SJSA1 (cell line): ENCODE measurements at regions not wholly inside any gene's neighbourhood (a gene's known extent, or its start where the extent isn't known, plus 50 kb on each side); places are given as distances from the start of the nearest gene placed in this dataset.

Experiments
- DNase-seq, 2 experiments: peaks; one replicate each; pipeline ENCODE4 v3.0.0-alpha.2; 2015 to 2020; ENCODE audit warnings: low spot score in 2 of 2, low read depth in 1 of 2
- H3K27ac ChIP-seq: fragments of 250-450 bp; sonication (Bioruptor Pico); 2 replicates; pipeline ENCODE4 v1.5.1; 2020; ENCODE audit warnings: mild to moderate bottlenecking, moderate library complexity
- H3K27me3 ChIP-seq: fragments of 250-450 bp; sonication (Bioruptor Pico); replicated peaks from 2 replicates; pipeline ENCODE4 v1.5.1; 2020; ENCODE audit warnings: mild to moderate bottlenecking, moderate library complexity
- H3K36me3 ChIP-seq: fragments of 250-450 bp; sonication (Bioruptor Pico); 2 replicates; pipeline ENCODE4 v1.5.1; 2020; ENCODE audit warnings: mild to moderate bottlenecking
- H3K4me1 ChIP-seq: fragments of 250-450 bp; sonication (Bioruptor Pico); replicated peaks from 2 replicates; pipeline ENCODE4 v1.6.1; 2021; ENCODE audit warnings: mild to moderate bottlenecking
- H3K4me3 ChIP-seq: fragments of 250-450 bp; sonication (Bioruptor Pico); 2 replicates; pipeline ENCODE4 v1.5.1; 2020; ENCODE audit warnings: mild to moderate bottlenecking
- H3K9me3 ChIP-seq: fragments of 250-450 bp; sonication (Bioruptor Pico); replicated peaks from 2 replicates; pipeline ENCODE4 v1.5.1; 2020; ENCODE audit warnings: mild to moderate bottlenecking

GRCh38 chr2:51667679-51668078 lies 635.7 kb upstream of the NRXN1 start:
- H3K4me1 ChIP-seq: no peaks in the 10 kb centered on the region
- DNase-seq: no peak
- no peak overlapping the region for H3K4me3 ChIP-seq
- no peaks in the 10 kb centered on the region; the same call in 1 of the 2 replicates for H3K9me3 ChIP-seq
- no peaks in the 10 kb centered on the region for H3K36me3 ChIP-seq
- H3K27me3 ChIP-seq: no peaks in the 10 kb centered on the region
- no peak overlapping the region for H3K27ac ChIP-seq

DNA sequence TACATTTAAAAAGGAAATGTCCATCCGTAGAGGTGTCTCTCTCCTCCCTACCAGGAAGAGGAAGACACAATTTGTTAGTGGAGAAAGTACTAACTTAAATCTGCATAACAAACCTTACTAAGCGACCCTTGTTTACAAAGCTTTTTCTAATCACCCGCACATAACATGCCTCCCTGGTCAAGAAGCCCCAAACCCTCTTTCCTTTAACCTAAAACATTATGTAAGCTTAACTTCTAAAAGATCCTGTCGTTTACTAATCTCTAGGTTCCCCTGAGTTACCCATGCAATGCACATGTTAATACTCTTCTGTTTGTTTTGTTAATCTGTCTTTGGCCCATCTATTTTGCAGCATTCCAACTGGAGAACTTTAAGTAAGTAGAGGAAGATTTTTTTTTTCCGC lies 630.3 kb upstream of the NRXN1 start:
- no peak for DNase-seq
- no peaks in the 10 kb centered on the region for H3K36me3 ChIP-seq
- H3K27me3 ChIP-seq: no peaks in the 10 kb centered on the region
- no peak overlapping the region for H3K4me3 ChIP-seq
- H3K4me1 ChIP-seq: no peaks in the 10 kb centered on the region
- H3K27ac ChIP-seq: no peak overlapping the region
- H3K9me3 ChIP-seq: no peaks in the 10 kb centered on the region

DNA sequence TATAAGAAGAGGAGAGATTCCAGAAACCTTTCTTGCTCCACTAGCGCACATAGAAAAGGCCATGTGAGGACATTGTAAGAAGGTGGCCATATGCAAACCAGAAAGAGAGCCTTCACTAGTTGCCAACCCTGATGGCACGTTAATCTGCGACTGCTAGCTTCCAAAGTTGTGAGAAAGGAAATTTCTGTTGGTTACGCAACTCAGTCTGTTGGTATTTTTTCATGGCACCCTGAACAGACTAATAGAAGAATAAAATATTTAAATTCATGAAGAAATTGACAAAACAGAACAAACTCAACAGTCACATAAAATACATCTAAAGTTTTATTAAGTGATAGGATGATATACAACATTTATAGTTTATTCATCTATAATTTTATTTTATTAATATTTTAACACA lies 625.9 kb upstream of the NRXN1 start:
- Histone ChIP-seq H3K9me3 (0 out of 2 replicates have a peak, but pooled peaks cover 8% of the 10 kb centered on the region), H3K36me3 (no peaks in the 10 kb centered on the region), H3K4me3 (no peak overlapping the region), H3K27ac (no peak overlapping the region), H3K27me3 (no peaks in the 10 kb centered on the region), H3K4me1 (no peaks in the 10 kb centered on the region)
- DNase-seq: no peak

- Histone ChIP-seq H3K27ac (no peak overlapping the region), H3K36me3 (no peaks in the 10 kb centered on the region), H3K4me1 (no peaks in the 10 kb centered on the region), H3K27me3 (no peaks in the 10 kb centered on the region), H3K4me3 (no peak overlapping the region), H3K9me3 (0 out of 2 replicates have a peak, but pooled peaks cover 7% of the 10 kb centered on the region)
- DNase-seq: no peak
These were observed 618.8 kb upstream of the NRXN1 start for GRCh38 chr2:51650769-51651168.

DNA sequence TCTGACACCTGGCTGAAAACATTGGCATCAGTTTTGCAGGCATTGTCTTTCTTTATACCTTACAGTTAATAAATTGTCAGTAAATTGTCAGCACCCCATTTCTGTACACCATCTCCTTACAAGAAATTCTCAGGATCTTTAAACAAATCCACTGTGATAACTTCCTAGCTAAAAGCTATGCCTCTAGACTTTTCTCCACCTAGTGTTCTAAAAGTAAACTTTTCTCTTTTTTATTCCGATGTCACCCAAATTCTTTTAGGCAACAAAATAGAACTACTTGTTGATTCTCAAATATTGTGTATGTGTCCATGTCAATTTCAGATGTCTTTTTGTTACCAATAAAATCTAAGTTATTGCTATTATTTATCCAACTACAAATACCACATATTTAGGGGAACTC lies 617.4 kb upstream of the NRXN1 start:
- H3K9me3 ChIP-seq: 0 out of 2 replicates have a peak, but pooled peaks cover 2% of the 10 kb centered on the region
- DNase-seq: no peak
- H3K27ac ChIP-seq: no peak overlapping the region
- H3K4me1 ChIP-seq: no peaks in the 10 kb centered on the region
- no peaks in the 10 kb centered on the region for H3K36me3 ChIP-seq
- no peak overlapping the region for H3K4me3 ChIP-seq
- H3K27me3 ChIP-seq: no peaks in the 10 kb centered on the region

DNA sequence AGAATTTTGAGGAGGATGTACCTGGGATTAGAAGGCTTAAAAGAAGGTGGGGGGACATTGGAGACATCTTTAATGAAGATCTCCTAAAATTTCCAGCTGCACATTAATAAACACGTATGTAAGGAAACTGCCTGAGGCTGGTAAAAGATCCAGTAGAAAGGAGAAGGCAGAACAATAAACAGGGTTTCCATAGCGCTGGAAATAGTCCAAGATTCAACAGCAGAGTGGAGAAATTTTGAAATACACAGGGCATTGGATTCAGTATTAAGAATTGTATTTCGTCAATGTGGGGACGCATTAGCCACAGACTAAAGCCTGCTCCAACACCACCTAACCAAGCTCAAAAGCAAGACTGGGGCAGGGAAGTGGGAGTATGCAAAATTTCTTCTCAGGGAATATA lies 606.9 kb upstream of the NRXN1 start:
- H3K27ac ChIP-seq: no peak overlapping the region
- peaks cover 5% of the 10 kb centered on the region for H3K9me3 ChIP-seq
- no peaks in the 10 kb centered on the region for H3K4me1 ChIP-seq
- DNase-seq: no peak
- no peaks in the 10 kb centered on the region for H3K27me3 ChIP-seq
- no peaks in the 10 kb centered on the region for H3K36me3 ChIP-seq
- H3K4me3 ChIP-seq: no peak overlapping the region

DNA sequence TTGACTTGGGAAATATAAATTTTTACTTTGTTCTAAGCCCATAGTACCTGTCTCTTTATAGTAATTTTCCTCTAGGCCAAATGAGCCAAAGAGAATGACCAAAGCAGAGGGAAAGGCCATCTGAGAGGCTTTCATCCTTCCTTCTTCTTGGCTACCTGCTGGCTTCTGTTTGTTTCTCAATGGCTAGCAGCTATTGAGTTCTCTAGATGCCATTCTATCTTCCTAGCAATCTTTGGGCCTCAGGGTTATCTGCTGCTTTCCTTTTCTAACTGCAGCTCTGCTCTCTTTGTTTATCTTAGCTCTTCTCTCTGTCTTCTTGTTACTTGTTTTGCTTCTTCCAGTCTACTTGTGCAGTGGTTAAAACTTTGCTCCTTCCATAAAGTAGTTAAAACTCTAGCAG lies 601.1 kb upstream of the NRXN1 start:
- no peaks in the 10 kb centered on the region for H3K36me3 ChIP-seq
- no peaks in the 10 kb centered on the region; the same call in 1 of the 2 replicates for H3K9me3 ChIP-seq
- H3K27ac ChIP-seq: no peak overlapping the region
- DNase-seq: no peak
- H3K4me1 ChIP-seq: no peaks in the 10 kb centered on the region
- H3K27me3 ChIP-seq: no peaks in the 10 kb centered on the region
- H3K4me3 ChIP-seq: no peak overlapping the region

DNA sequence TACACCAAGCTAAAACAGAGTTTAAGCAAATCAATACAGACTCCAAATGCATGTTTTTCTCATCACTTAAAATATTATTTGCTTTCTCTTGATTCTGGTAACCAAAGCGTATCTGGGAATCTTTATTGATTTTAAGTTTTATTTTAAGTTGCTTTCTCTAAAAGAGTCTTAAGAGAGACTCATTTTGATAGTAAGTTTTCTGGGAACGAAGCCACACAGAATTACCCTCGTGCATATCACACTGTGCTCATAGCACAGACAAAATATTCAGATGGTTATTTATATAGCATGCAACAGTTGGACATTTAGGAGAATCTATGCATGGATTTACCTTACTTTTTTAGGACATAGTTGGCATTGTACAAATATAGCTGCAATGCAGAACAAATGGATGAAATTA lies 597.5 kb upstream of the NRXN1 start:
- Histone ChIP-seq H3K4me3 (no peak overlapping the region), H3K36me3 (no peaks in the 10 kb centered on the region)
- DNase-seq: no peak

DNA sequence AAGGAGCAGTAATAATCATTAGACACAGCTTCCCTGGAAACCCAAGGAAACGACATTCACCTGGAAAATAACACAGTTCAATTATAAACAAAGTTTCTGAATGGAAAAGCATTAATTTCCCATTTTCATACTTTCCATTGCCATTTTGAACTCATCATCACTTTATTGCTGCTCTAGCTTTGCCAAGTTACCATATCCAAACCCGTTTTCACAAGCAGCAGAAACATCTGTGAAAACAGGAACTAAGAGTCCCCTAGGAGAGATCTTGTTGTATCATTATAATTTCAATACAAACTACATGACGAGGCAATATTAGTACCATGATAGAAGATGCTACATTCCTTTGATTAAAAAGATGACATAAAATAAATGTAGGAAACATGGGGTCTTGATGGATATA lies 597.0 kb upstream of the NRXN1 start:
- H3K27me3 ChIP-seq: no peaks in the 10 kb centered on the region
- H3K4me3 ChIP-seq: no peak overlapping the region
- no peaks in the 10 kb centered on the region for H3K4me1 ChIP-seq
- H3K36me3 ChIP-seq: no peaks in the 10 kb centered on the region
- H3K27ac ChIP-seq: no peak overlapping the region
- H3K9me3 ChIP-seq: peaks cover 3% of the 10 kb centered on the region; the same call in 1 of the 2 replicates
- no peak for DNase-seq

More for the DNA sequence above, 597.5 kb upstream of the NRXN1 start:
- Histone ChIP-seq H3K9me3 (peaks cover 3% of the 10 kb centered on the region; the same call in 1 of the 2 replicates), H3K4me1 (no peaks in the 10 kb centered on the region), H3K27me3 (no peaks in the 10 kb centered on the region), H3K27ac (no peak overlapping the region)

DNA sequence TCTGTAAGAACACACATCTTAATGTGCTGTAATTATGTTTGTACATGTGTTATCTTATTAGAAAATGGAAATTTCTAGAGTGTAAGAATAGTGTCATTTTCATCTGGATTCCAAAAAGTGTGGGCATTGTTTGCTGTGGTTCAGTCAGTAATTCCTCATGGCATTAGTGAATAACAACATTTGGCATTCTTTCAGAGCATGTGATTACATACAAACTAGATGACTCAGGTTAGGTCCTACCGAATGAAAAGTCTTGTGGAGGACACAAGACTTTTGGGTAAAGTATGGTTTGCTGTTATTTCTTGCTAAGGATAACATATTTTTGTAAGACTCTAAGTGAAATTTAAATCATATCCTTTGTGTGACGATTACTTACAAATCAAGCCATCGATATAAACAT lies 593.1 kb upstream of the NRXN1 start:
- Histone ChIP-seq H3K27me3 (no peaks in the 10 kb centered on the region), H3K4me1 (no peaks in the 10 kb centered on the region), H3K27ac (no peak overlapping the region), H3K36me3 (no peaks in the 10 kb centered on the region), H3K4me3 (no peak overlapping the region), H3K9me3 (peaks cover 3% of the 10 kb centered on the region; the same call in 1 of the 2 replicates)
- DNase-seq: no peak

- H3K27me3 ChIP-seq: no peaks in the 10 kb centered on the region
- no peak overlapping the region for H3K4me3 ChIP-seq
- H3K4me1 ChIP-seq: no peaks in the 10 kb centered on the region
- H3K27ac ChIP-seq: no peak overlapping the region
- H3K9me3 ChIP-seq: peaks cover 5% of the 10 kb centered on the region; the same call in 1 of the 2 replicates
- no peaks in the 10 kb centered on the region for H3K36me3 ChIP-seq
- no peak for DNase-seq
These were observed 588.9 kb upstream of the NRXN1 start for GRCh38 chr2:51620796-51621195.

DNA sequence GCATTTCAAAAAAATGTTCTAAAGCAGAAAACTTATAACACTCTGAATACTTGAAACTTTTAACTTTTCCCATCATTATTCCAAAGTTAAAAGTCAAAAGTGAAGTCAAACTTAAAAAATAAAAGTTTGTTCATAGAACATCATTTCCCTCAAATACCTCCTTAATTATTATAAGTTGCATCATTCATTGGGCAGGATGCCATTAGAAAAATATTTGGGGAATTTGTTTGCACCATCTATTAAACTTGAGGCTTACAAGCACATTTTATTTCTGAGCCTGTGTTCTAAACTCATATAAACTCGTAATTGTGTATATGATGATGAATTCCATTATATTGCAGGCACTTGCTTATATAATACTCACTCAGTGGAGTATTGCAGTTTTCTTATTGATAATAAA lies 588.0 kb upstream of the NRXN1 start:
- H3K4me3 ChIP-seq: no peak overlapping the region
- H3K4me1 ChIP-seq: no peaks in the 10 kb centered on the region
- H3K27me3 ChIP-seq: no peaks in the 10 kb centered on the region
- H3K9me3 ChIP-seq: peaks cover 2% of the 10 kb centered on the region; the same call in 1 of the 2 replicates
- H3K27ac ChIP-seq: no peak overlapping the region
- no peak for DNase-seq
- no peaks in the 10 kb centered on the region for H3K36me3 ChIP-seq

GRCh38 chr2:51612387-51612786 lies 580.5 kb upstream of the NRXN1 start:
- DNase-seq: no peak
- Histone ChIP-seq H3K4me1 (no peaks in the 10 kb centered on the region), H3K36me3 (no peaks in the 10 kb centered on the region)

DNA sequence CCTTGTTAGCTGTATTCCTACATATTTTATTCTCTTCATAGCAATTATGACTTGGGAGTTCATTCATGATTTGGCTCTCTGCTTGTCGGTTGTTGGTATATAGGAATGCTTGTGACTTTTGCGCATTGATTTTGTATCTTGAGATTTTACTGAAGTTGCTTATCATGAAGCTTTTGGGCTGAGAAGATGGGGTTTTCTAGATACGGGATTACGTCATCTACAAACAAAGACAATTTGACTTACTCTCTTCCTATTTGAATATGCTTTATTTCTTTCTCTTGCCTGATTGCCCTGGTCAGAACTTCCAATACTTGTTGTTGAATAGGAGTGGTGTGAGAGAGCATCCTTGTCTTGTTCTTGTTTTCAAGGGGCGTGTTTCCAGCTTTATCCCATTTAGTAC lies 569.8 kb upstream of the NRXN1 start:
- 0 out of 2 replicates have a peak, but pooled peaks cover 4% of the 10 kb centered on the region for H3K9me3 ChIP-seq
- no peak overlapping the region for H3K4me3 ChIP-seq
- DNase-seq: no peak
- H3K4me1 ChIP-seq: no peaks in the 10 kb centered on the region
- H3K27me3 ChIP-seq: no peaks in the 10 kb centered on the region
- H3K36me3 ChIP-seq: no peaks in the 10 kb centered on the region
- no peak overlapping the region for H3K27ac ChIP-seq

More at GRCh38 chr2:51612387-51612786, 580.5 kb upstream of the NRXN1 start:
- Histone ChIP-seq H3K27ac (no peak overlapping the region), H3K9me3 (peaks cover 7% of the 10 kb centered on the region; the same call in 1 of the 2 replicates), H3K4me3 (no peak overlapping the region), H3K27me3 (no peaks in the 10 kb centered on the region)

GRCh38 chr2:51597086-51597485 lies 565.2 kb upstream of the NRXN1 start:
- Histone ChIP-seq H3K27me3 (no peaks in the 10 kb centered on the region), H3K27ac (no peak overlapping the region), H3K4me1 (no peaks in the 10 kb centered on the region), H3K9me3 (0 out of 2 replicates have a peak, but pooled peaks cover 4% of the 10 kb centered on the region), H3K36me3 (no peaks in the 10 kb centered on the region), H3K4me3 (no peak overlapping the region)
- no peak for DNase-seq
